Stimulated activated CD8-positive, alpha-beta memory T cell treated with anti-CD3 and anti-CD28 coated beads, Interleukin-15, amount 100 ng/mL, for 4 hours (primary cell): ENCODE measurements at regions not wholly inside any gene's neighbourhood (a gene's known extent, or its start where the extent isn't known, plus 50 kb on each side); places are given as distances from the start of the nearest gene placed in this dataset.
A peak's percentile ranks its signal among the peaks of the same experiment; 100 is the strongest.
"Not testable (repeated sequence)": the region's sequence is repeated elsewhere in the genome, so short reads cannot be mapped to it uniquely, and the experiment has no call there.

Source experiments
- DNase-seq, 2 donors: peaks; one replicate each; pipeline ENCODE4 v3.0.0-alpha.2; 2020; ENCODE audit warnings: low read depth in 2 of 2

GRCh38 chr14:106234525-106235254 is 708.3 kb downstream of the TMEM121 start:
- DNase-seq, result not testable (repeated sequence)

GRCh38 chr14:106235356-106236159 is 709.2 kb downstream of the TMEM121 start:
- no peak for DNase-seq

GRCh38 chr14:106248321-106249192 is 722.2 kb downstream of the TMEM121 start:
- DNase-seq, result no peak

GRCh38 chr14:106253995-106254394 is 727.6 kb downstream of the TMEM121 start:
- not testable (repeated sequence) for DNase-seq

- peak; percentile 34 to 37 for DNase-seq
Observed at GRCh38 chr14:106257569-106257994, 731.2 kb downstream of the TMEM121 start.

GRCh38 chr14:106268013-106268727 is 741.8 kb downstream of the TMEM121 start:
- DNase-seq, result peak; percentile 31 to 67

GRCh38 chr14:106269029-106269428 is 742.6 kb downstream of the TMEM121 start:
- DNase-seq, result no peak

GRCh38 chr14:106269451-106270204 is 743.2 kb downstream of the TMEM121 start:
- DNase-seq, result no peak

GRCh38 chr14:106270476-106271121 is 744.2 kb downstream of the TMEM121 start:
- DNase-seq, result not testable (repeated sequence)

- no peak for DNase-seq
Observed at GRCh38 chr14:106276326-106277267, 750.2 kb downstream of the TMEM121 start.

GRCh38 chr14:106277503-106277902 is 751.1 kb downstream of the TMEM121 start:
- no peak for DNase-seq

- DNase-seq, result no peak
Observed at GRCh38 chr14:106280876-106281275, 754.5 kb downstream of the TMEM121 start.

- no peak for DNase-seq
Observed at GRCh38 chr14:106286697-106287290, 760.4 kb downstream of the TMEM121 start.

- no peak for DNase-seq
Observed at GRCh38 chr14:106287506-106287905, 761.1 kb downstream of the TMEM121 start.

GRCh38 chr14:106291626-106292025 is 765.2 kb downstream of the TMEM121 start:
- DNase-seq, result no peak

- no peak for DNase-seq
Observed at GRCh38 chr14:106294324-106294723, 767.9 kb downstream of the TMEM121 start.

- not testable (repeated sequence) for DNase-seq
Observed at GRCh38 chr14:106300951-106301510, 774.6 kb downstream of the TMEM121 start.

- DNase-seq, result not testable (repeated sequence)
Observed at GRCh38 chr14:106301609-106302008, 775.2 kb downstream of the TMEM121 start.
